GM12878 (cell line): ENCODE measurements at regions not wholly inside any gene's neighbourhood (a gene's known extent, or its start where the extent isn't known, plus 50 kb on each side); places are given as distances from the start of the nearest gene placed in this dataset.

Source experiments
- CREM ChIP-seq: IDR thresholded peaks from 2 replicates; pipeline ENCODE4 v1.6.1; 2014; ENCODE audit warnings: antibody characterized with exemption, low read depth
- CTCF ChIP-seq, 3 experiments: IDR thresholded peaks in 2 of 3; conservative IDR thresholded peaks in 1 of 3; 2 replicates each; pipeline ENCODE4 v1.5.1; 2011; ENCODE audit warnings: low read depth in 3 of 3, low read length in 3 of 3, mild to moderate bottlenecking in 3 of 3, control low read depth in 2 of 3, moderate library complexity in 2 of 3, inconsistent platforms in 1 of 3, mixed read lengths in 1 of 3; ENCODE audit not compliant: control insufficient read depth in 2 of 3, insufficient read depth in 1 of 3; ENCODE audit errors: extremely low read depth in 1 of 3
- E2F8 ChIP-seq: fragments of 450-650 bp; IDR thresholded peaks from 2 replicates; pipeline ENCODE4 v1.6.1; 2018; ENCODE audit warnings: mild to moderate bottlenecking, low read depth, moderate library complexity; ENCODE audit not compliant: partially characterized antibody
- MAX ChIP-seq: IDR thresholded peaks from 2 replicates; pipeline ENCODE4 v1.6.1; 2012; ENCODE audit warnings: low read depth, low read length, improper control_type of control experiment
- MLLT1 ChIP-seq: fragments of 450-650 bp; IDR thresholded peaks from 2 replicates; pipeline ENCODE4 v1.6.1; 2016; ENCODE audit warnings: mild to moderate bottlenecking
- MXI1 ChIP-seq: fragments of 150-350 bp; IDR thresholded peaks from 2 replicates; pipeline ENCODE4 v1.6.1; 2011; ENCODE audit warnings: low read depth, mild to moderate bottlenecking, inconsistent platforms, low read length, improper control_type of control experiment
- NFYA ChIP-seq: IDR thresholded peaks from 2 replicates; pipeline ENCODE4 v1.6.1; 2011; ENCODE audit warnings: low read depth, mild to moderate bottlenecking, low read length, improper control_type of control experiment, borderline replicate concordance
- NR2F1 ChIP-seq: fragments of 450-650 bp; conservative IDR thresholded peaks from 2 replicates; pipeline ENCODE4 v1.6.1; 2017; ENCODE audit warnings: mild to moderate bottlenecking
- POLR2A ChIP-seq: IDR thresholded peaks from 2 replicates; pipeline ENCODE4 v1.6.1; 2011; ENCODE audit warnings: low read depth, mild to moderate bottlenecking, low read length
- POLR2AphosphoS5 ChIP-seq: IDR thresholded peaks from 2 replicates; pipeline ENCODE4 v1.6.1; 2011; ENCODE audit warnings: mild to moderate bottlenecking, low read length, inconsistent platforms
- RCOR1 ChIP-seq: conservative IDR thresholded peaks from 2 replicates; pipeline ENCODE4 v1.6.1; 2012; ENCODE audit warnings: low read depth, low read length, improper control_type of control experiment
- TARDBP ChIP-seq: IDR thresholded peaks from 2 replicates; pipeline ENCODE4 v1.6.1; 2016; ENCODE audit warnings: borderline replicate concordance
- USF1 ChIP-seq: IDR thresholded peaks from 2 replicates; pipeline ENCODE4 v1.6.1; 2011; ENCODE audit warnings: borderline replicate concordance, low read depth, mild to moderate bottlenecking, moderate library complexity, mixed read lengths, low read length; ENCODE audit not compliant: insufficient read depth; ENCODE audit errors: extremely low read length
- YY1 ChIP-seq: IDR thresholded peaks from 2 replicates; pipeline ENCODE4 v1.6.1; 2011; ENCODE audit warnings: low read depth, mild to moderate bottlenecking, low read length

GRCh38 chr14:46057799-46058198, 593.8 kb downstream of the RPL10L start:
- TF ChIP-seq RCOR1 (no peak), CTCF (IDR thresholded peaks at IDR 0.05 in 2 of 3, conservative IDR thresholded peaks at IDR 0.05 in 1 of 3; ENCODE audit: control insufficient read depth in 2 of 3, extremely low read depth in 1 of 3, insufficient read depth in 1 of 3, low read depth in 3 of 3, low read length in 3 of 3) (no peak), MXI1 (no peak), CREM (no peak), MLLT1 (no peak), TARDBP (no peak), E2F8 (no peak), USF1 (no peak), NFYA (no peak), YY1 (no peak), MAX (no peak), POLR2A (no peak), POLR2AphosphoS5 (no peak), NR2F1 (no peak)
